Vagina (tissue), 2 donors: ENCODE measurements at regions not wholly inside any gene's neighbourhood (a gene's known extent, or its start where the extent isn't known, plus 50 kb on each side); places are given as distances from the start of the nearest gene placed in this dataset.

Experiments
- DNase-seq, 2 donors: peaks; one replicate each; pipeline ENCODE4 v3.0.0-alpha.2; 2017; ENCODE audit errors: extremely low spot score in 2 of 2
- H3K27ac ChIP-seq: fragments of 200-600 bp; sonication (generic); one replicate; pipeline ENCODE4 v1.5.1; 2019
- H3K27me3 ChIP-seq: fragments of 200-600 bp; sonication (generic); one replicate; pipeline ENCODE4 v1.5.1; 2019
- H3K36me3 ChIP-seq, 2 donors: fragments of 200-600 bp; sonication (generic); one replicate each; pipeline ENCODE4 v1.5.1; 2017 to 2019
- H3K4me1 ChIP-seq: fragments of 200-600 bp; sonication (generic); one replicate; pipeline ENCODE4 v1.5.1; 2019
- H3K4me3 ChIP-seq, 2 donors: fragments of 200-600 bp; sonication (generic); 1 replicate in 1 of 2; 2 replicates in 1 of 2; pipeline ENCODE4 v1.5.1; 2016 to 2019
- H3K9me3 ChIP-seq: fragments of 200-600 bp; sonication (generic); one replicate; pipeline ENCODE4 v1.5.1; 2019
- CTCF ChIP-seq, 3 experiments: fragments of 450-650 bp in 2 of 3; fragments of 200-600 bp in 1 of 3; sonication (generic) in 1 of 3; IDR thresholded peaks; one replicate each; pipeline ENCODE4 v1.5.1; 2017 to 2019; ENCODE audit warnings: antibody characterized with exemption in 3 of 3, mild to moderate bottlenecking in 2 of 3, moderate library complexity in 2 of 3
- POLR2A ChIP-seq, 2 donors: fragments of 450-650 bp; IDR thresholded peaks; one replicate each; pipeline ENCODE4 v1.6.1; 2017; ENCODE audit warnings: antibody characterized with exemption in 2 of 2, mild to moderate bottlenecking in 2 of 2, moderate library complexity in 2 of 2
- POLR2AphosphoS5 ChIP-seq, 2 donors: sonication (generic); formaldehyde crosslinking; IDR thresholded peaks; one replicate each; pipeline ENCODE4 v1.9.0; 2017; ENCODE audit warnings: antibody characterized with exemption in 2 of 2, mild to moderate bottlenecking in 2 of 2, low read depth in 1 of 2; ENCODE audit not compliant: insufficient read depth in 1 of 2
- intact Hi-C: fragments of 100-400 bp; cut with DNase I; formaldehyde crosslinking; loops from one replicate; pipeline ENCODE4 v1.15.1; 2023

GRCh38 chr17:54256401-54256929, 433.7 kb downstream of the KIF2B start:
- Histone ChIP-seq H3K4me1 (no peaks in the 10 kb centered on the region), H3K27me3 (no peaks in the 10 kb centered on the region), H3K4me3 (no peak overlapping the region), H3K36me3 (no peaks in the 10 kb centered on the region), H3K9me3 (no peaks in the 10 kb centered on the region), H3K27ac (no peak overlapping the region)
- TF ChIP-seq POLR2A (IDR thresholded peaks at IDR 0.05) = no peak
- no peak for TF ChIP-seq CTCF (IDR thresholded peaks at IDR 0.05)
- TF ChIP-seq POLR2AphosphoS5 (IDR thresholded peaks at IDR 0.05; ENCODE audit: insufficient read depth in 1 of 2, low read depth in 1 of 2) = no peak
- intact Hi-C loops = no loop called here
- DNase-seq = no peak

- no peaks in the 10 kb centered on the region for H3K4me1 ChIP-seq
- TF ChIP-seq POLR2AphosphoS5 (IDR thresholded peaks at IDR 0.05; ENCODE audit: insufficient read depth in 1 of 2, low read depth in 1 of 2) (no peak), CTCF (IDR thresholded peaks at IDR 0.05) (no peak), POLR2A (IDR thresholded peaks at IDR 0.05) (no peak)
- no peaks in the 10 kb centered on the region for H3K9me3 ChIP-seq
- H3K27me3 ChIP-seq = no peaks in the 10 kb centered on the region
- H3K27ac ChIP-seq = no peak overlapping the region
- no peak for DNase-seq
- no peaks in the 10 kb centered on the region for H3K36me3 ChIP-seq
- no peak overlapping the region for H3K4me3 ChIP-seq
- intact Hi-C loops = no loop called here
Measured at GRCh38 chr17:54257440-54257839, 434.7 kb downstream of the KIF2B start.

- Histone ChIP-seq H3K36me3 (no peaks in the 10 kb centered on the region), H3K4me1 (no peaks in the 10 kb centered on the region), H3K27ac (no peak overlapping the region), H3K9me3 (no peaks in the 10 kb centered on the region), H3K4me3 (no peak overlapping the region), H3K27me3 (no peaks in the 10 kb centered on the region)
- no peak for TF ChIP-seq POLR2A (IDR thresholded peaks at IDR 0.05)
- TF ChIP-seq POLR2AphosphoS5 (IDR thresholded peaks at IDR 0.05; ENCODE audit: insufficient read depth in 1 of 2, low read depth in 1 of 2) = no peak
- no peak for TF ChIP-seq CTCF (IDR thresholded peaks at IDR 0.05)
- no peak for DNase-seq
- intact Hi-C loops = no loop called here
Measured at GRCh38 chr17:54259476-54259875, 436.7 kb downstream of the KIF2B start.

- H3K4me3 ChIP-seq = no peak overlapping the region
- no peak for DNase-seq
- no peak for TF ChIP-seq POLR2AphosphoS5 (IDR thresholded peaks at IDR 0.05; ENCODE audit: insufficient read depth in 1 of 2, low read depth in 1 of 2)
- TF ChIP-seq POLR2A (IDR thresholded peaks at IDR 0.05) = no peak
- no peak for TF ChIP-seq CTCF (IDR thresholded peaks at IDR 0.05)
- no peaks in the 10 kb centered on the region for H3K36me3 ChIP-seq
- intact Hi-C loops = no loop called here
- H3K4me1 ChIP-seq = no peaks in the 10 kb centered on the region
- no peaks in the 10 kb centered on the region for H3K27me3 ChIP-seq
- peaks cover 3% of the 10 kb centered on the region for H3K9me3 ChIP-seq
- H3K27ac ChIP-seq = no peak overlapping the region
Measured at GRCh38 chr17:54261465-54261864, 438.7 kb downstream of the KIF2B start.

- no peak for TF ChIP-seq POLR2A (IDR thresholded peaks at IDR 0.05)
- no peak for TF ChIP-seq POLR2AphosphoS5 (IDR thresholded peaks at IDR 0.05; ENCODE audit: insufficient read depth in 1 of 2, low read depth in 1 of 2)
- TF ChIP-seq CTCF (IDR thresholded peaks at IDR 0.05) = no peak
- Histone ChIP-seq H3K4me3 (no peak overlapping the region), H3K27me3 (no peaks in the 10 kb centered on the region), H3K36me3 (no peaks in the 10 kb centered on the region), H3K9me3 (no peaks in the 10 kb centered on the region), H3K4me1 (no peaks in the 10 kb centered on the region), H3K27ac (no peak overlapping the region)
- DNase-seq = no peak
- intact Hi-C loops = no loop called here
Measured at GRCh38 chr17:54269881-54270280, 447.2 kb downstream of the KIF2B start.
